GM10248 (cell line): ENCODE measurements at regions not wholly inside any gene's neighbourhood (a gene's known extent, or its start where the extent isn't known, plus 50 kb on each side); places are given as distances from the start of the nearest gene placed in this dataset.
"Not testable (repeated sequence)": the region's sequence is repeated elsewhere in the genome, so short reads cannot be mapped to it uniquely, and the experiment has no call there.

Source experiments
- CTCF ChIA-PET: fragments of 300-600 bp; sonication (Branson Sonifier 250); formaldehyde crosslinking; extraction: SDS; loops from one replicate; lab custom pipeline; 2021; ENCODE audit warnings: antibody characterized with exemption; lab: Yijun Ruan, JAX
- POLR2A ChIA-PET: fragments of 350-650 bp; sonication (Branson Sonifier 250); formaldehyde crosslinking; extraction: SDS; loops from one replicate; lab custom pipeline; 2020; ENCODE audit warnings: antibody characterized with exemption; lab: Yijun Ruan, JAX
- DNase-seq: peaks from one replicate; pipeline ENCODE4 v3.0.0; 2012; ENCODE audit errors: extremely low spot score
- CTCF ChIP-seq: IDR thresholded peaks from 2 replicates; pipeline ENCODE4 v1.5.1; 2012; ENCODE audit warnings: mild to moderate bottlenecking, low read depth; ENCODE audit errors: extremely low read depth, missing control alignments, control extremely low read depth

DNA sequence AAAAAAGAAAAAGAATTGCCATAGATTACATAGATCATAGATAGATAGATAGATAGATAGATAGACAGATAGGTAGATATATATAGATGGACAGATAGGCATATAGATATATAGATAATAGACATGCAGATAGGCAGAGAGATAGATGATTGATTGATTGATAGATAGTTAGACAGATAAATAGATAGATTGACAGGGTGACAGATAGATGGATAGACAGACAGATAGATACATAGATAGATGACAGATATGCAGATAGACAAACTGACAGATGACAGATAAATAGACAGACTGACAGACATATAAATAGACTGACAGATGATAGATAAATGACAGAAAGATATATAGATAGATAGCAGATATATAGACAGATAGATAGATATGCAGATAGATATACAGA lies 474.0 kb downstream of the IRS2 start:
- DNase-seq: no peak
- ChIA-PET POLR2A (no interaction called here), CTCF (no interaction called here)
- no peak for TF ChIP-seq CTCF

DNA sequence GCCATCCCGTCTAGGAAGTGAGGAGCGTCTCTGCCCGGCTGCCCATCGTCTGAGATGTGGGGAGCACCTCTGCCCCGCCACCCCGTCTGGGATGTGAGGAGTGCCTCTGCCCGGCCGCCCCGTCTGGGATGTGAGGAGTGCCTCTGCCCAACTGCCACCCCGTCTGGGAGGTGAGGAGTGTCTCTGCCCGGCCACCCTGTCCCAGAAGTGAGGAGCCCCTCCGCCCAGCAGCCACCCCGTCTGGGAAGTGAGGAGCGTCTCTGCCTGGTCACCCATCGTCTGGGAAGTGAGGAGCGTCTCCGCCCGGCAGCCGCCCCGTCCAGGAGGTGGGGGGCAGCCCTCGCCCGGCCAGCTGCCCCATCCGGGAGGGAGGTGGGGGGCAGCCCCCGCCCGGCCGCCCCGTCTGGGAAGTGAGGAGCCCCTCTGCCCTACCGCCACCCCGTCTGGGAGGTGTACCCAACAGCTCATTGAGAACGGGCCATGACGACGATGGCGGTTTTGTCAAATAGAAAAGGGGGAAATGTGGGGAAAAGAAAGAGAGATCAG lies 474.9 kb downstream of the IRS2 start:
- CTCF ChIA-PET, POLR2A ChIA-PET, DNase-seq: not testable (repeated sequence)

- CTCF ChIA-PET: interaction anchor here (1.0 kb wide), 1 partner anchor 10 kb away, joined by 3 read pairs; no protein-coding TSS in a partner anchor
- POLR2A ChIA-PET: no interaction called here
- TF ChIP-seq CTCF: no peak
- DNase-seq: no peak
These were observed 476.6 kb downstream of the IRS2 start for GRCh38 chr13:109309625-109310363.

- DNase-seq: no peak
- no peak for TF ChIP-seq CTCF
- POLR2A ChIA-PET: no interaction called here
- CTCF ChIA-PET: interaction anchor here (0.9 to 2.5 kb wide), 2 partner anchors 11 to 17 kb away, joined by 3 to 9 read pairs; no protein-coding TSS in a partner anchor
These were observed 479.4 kb downstream of the IRS2 start for GRCh38 chr13:109307027-109307426.

DNA sequence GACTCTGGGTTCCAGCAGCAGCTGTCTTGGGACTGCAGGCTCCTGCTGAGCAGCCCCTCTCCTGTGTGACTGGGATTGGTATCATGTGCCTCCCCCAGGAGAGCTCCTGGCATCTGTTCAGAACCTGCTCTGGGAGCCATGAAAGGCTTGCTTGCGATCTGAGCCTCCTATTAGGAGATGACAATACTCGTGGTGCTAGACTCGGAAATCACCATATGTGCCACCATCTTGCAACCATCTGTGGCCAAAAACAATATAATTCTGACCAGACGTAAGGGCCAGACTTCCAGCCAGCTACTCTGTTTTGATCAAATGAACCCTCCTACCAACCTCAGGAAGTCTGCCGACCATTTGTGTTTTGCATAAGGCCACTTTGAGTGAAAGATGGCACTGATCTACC lies 484.7 kb downstream of the IRS2 start:
- DNase-seq: no peak
- ChIA-PET CTCF (interaction anchor here (0.8 to 1.9 kb wide), 4 partner anchors 15 to 155 kb away, joined by 3 to 4 read pairs (median 3); no protein-coding TSS in a partner anchor), POLR2A (no interaction called here)
- no peak for TF ChIP-seq CTCF

DNA sequence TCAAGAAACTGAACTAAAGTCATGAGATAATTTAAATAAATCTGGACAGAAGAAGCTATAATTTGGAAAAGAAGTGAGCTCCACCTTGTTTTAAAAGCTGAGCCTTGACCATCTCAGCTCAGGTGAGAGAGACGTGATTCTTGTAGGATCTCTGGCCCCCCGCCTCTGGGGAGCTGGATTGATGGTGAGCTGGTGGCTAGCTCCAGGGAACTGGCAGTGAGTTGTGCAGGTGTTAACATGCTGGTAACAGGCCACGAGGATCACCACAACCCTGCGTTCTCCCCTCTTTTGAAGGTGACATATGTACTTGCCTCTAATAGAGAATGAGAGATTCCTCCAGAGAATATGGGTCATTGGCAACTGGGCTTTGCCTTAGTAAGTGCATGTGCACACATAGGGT lies 485.1 kb downstream of the IRS2 start:
- POLR2A ChIA-PET: no interaction called here
- TF ChIP-seq CTCF: no peak
- DNase-seq: no peak
- CTCF ChIA-PET: interaction anchor here (0.8 to 1.9 kb wide), 3 partner anchors 16 to 155 kb away, joined by 3 to 4 read pairs (median 3); no protein-coding TSS in a partner anchor

GRCh38 chr13:109297628-109298027 lies 488.8 kb downstream of the IRS2 start:
- DNase-seq: no peak
- CTCF ChIA-PET: interaction anchor here (1.6 kb wide), 1 partner anchor 14 kb away, joined by 4 read pairs; no protein-coding TSS in a partner anchor
- POLR2A ChIA-PET: no interaction called here
- no peak for TF ChIP-seq CTCF
